GM10266 (cell line): ENCODE measurements at regions not wholly inside any gene's neighbourhood (a gene's known extent, or its start where the extent isn't known, plus 50 kb on each side); places are given as distances from the start of the nearest gene placed in this dataset.

ENCODE experiments used
- DNase-seq: peaks from one replicate; pipeline ENCODE4 v3.0.0; 2012; ENCODE audit errors: extremely low spot score
- TF ChIP-seq, protein P1 (sequence below): IDR thresholded peaks from 2 replicates; pipeline ENCODE4 v1.5.1; 2012; ENCODE audit warnings: mild to moderate bottlenecking, low read depth; ENCODE audit not compliant: control insufficient read depth, insufficient read depth; ENCODE audit errors: missing control alignments

DNA sequence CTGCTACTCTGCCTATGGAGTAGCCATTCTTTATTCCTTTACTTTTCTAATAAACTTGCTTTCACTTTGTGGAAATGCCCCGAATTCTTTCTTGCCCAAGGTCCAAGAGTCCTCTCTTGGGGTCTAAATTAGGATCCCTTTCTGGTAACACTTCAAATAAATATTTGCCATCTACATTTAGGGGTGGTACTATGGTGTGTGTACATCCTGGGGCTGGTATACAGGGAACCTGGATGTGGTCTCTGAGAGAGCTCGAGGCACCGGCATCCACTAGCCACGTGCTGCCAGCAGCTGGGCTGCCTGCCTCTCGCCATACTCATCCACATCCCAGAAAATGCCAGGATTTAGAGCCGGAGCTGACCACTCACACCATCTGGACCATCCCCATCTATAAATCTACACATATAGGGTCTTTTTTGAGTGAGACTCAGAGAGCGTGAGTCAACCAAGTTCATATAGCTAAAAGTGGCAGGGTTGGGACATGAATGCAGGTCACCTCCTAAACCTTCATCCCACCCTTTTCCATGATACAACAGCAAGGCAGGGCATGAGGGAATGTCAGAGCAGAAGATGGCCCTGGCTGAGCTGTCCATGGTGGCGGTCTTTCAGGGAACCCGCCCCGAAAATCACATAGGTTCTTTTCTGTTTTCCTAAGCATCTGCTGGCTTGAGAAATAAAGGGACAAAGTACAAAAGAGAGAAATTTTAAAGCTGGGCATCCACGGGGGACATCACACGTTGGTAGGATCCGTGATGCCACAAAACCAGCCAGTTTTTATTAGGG lies 76.6 kb upstream of the F3 start:
- TF ChIP-seq, protein P1, sequence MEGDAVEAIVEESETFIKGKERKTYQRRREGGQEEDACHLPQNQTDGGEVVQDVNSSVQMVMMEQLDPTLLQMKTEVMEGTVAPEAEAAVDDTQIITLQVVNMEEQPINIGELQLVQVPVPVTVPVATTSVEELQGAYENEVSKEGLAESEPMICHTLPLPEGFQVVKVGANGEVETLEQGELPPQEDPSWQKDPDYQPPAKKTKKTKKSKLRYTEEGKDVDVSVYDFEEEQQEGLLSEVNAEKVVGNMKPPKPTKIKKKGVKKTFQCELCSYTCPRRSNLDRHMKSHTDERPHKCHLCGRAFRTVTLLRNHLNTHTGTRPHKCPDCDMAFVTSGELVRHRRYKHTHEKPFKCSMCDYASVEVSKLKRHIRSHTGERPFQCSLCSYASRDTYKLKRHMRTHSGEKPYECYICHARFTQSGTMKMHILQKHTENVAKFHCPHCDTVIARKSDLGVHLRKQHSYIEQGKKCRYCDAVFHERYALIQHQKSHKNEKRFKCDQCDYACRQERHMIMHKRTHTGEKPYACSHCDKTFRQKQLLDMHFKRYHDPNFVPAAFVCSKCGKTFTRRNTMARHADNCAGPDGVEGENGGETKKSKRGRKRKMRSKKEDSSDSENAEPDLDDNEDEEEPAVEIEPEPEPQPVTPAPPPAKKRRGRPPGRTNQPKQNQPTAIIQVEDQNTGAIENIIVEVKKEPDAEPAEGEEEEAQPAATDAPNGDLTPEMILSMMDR, result no peak
- no peak for DNase-seq

DNA sequence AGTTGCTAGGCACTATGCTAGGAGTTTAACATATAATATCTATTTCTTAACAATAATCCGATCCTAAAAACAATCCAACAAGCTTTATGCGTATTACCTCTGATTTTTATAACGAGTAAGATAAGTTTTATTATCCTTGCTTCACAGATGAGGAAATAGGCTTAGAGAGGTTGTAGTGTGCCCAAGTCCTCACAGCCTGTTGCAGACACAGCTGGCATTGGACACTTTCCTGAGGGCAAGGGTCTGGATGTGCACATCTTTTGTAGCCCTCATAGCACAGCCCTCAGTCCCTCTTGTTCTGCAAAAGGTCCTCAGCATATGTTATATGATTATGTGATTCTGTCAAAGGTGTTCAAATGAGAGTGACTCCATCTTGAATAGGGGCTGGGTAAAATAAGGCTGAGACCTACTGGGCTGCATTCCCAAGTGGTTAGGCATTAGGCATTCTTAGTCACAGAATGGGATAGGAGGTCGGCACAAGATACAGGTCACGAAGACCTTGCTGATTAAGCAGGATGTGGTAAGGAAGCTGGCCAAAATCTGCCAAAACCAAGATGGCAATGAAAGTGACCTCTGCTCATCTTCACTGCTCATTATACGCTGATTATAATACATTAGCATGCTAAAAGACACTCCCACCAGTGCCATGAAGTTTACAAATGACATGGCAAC lies 75.7 kb upstream of the F3 start:
- DNase-seq, result no peak
- TF ChIP-seq, protein P1, result no peak

DNA sequence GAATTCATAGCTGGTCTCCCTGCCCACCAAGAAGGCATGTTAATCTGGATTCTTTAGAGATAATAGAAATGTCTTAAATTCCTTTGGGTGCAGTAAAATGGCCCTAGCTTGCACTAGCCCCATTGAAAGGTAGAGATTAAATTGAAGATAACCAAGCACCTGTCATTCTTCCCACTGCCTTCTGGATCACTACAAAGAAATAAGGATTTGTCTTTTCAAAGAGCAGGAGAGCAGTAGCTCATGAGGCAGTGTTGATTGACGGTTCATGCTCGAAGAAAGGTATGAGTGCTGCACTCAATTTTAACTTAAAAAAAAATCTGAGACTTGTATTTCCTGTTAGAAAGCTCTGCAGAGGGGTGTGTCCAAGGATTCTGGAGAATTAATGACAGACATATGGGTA lies 74.9 kb upstream of the F3 start:
- TF ChIP-seq, protein P1, result no peak
- no peak for DNase-seq

DNA sequence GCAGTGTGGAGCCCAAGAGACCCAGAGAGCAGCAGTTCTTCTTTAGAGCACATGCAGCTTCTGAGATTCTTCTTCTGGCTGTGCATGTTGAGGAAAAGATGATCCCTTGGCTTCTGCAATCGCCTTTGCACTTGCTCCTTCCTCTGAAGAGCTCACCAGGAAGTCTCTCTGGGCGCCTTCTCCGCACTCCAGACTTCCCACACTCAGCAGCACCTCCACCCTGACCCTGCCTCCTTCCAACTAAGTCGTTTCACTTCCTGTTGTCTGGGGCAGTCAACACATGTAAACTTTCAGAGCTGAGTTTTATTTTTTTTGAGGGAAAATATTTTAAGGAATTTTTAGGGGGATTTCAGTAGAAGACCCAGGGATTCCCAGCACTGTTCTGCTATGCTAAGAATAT lies 73.4 kb upstream of the F3 start:
- DNase-seq, result no peak
- TF ChIP-seq, protein P1, result no peak

DNA sequence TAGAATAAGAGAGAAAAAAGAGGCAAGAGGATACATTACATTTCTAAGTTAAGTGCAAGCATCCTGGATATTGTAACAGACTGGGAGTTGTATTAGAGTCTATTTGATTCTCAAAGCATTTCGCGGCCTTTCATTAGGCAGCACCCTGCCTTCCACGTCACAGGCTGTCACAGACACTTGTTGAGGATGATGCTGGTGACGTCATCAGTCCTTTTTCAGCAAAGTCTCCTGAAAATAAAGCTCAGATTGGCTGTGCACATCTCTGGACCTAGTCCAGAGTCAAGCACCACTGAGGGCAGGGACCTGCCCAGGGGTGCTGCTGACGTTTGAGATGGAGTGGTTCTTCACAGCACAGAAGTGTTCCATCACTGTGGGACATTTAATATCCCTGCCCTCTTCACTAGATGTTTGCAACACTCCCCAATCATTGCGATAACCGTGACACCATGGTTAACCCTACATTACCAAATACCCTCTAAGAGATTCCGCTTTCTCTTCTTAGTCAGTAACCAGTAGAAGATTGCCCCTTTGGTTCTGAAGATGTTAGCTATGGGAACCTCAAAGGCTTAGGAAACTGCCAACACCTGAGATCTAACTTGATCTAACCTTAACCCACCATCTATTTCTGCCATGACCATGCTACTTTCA lies 72.7 kb upstream of the F3 start:
- TF ChIP-seq, protein P1, result no peak
- no peak for DNase-seq

DNA sequence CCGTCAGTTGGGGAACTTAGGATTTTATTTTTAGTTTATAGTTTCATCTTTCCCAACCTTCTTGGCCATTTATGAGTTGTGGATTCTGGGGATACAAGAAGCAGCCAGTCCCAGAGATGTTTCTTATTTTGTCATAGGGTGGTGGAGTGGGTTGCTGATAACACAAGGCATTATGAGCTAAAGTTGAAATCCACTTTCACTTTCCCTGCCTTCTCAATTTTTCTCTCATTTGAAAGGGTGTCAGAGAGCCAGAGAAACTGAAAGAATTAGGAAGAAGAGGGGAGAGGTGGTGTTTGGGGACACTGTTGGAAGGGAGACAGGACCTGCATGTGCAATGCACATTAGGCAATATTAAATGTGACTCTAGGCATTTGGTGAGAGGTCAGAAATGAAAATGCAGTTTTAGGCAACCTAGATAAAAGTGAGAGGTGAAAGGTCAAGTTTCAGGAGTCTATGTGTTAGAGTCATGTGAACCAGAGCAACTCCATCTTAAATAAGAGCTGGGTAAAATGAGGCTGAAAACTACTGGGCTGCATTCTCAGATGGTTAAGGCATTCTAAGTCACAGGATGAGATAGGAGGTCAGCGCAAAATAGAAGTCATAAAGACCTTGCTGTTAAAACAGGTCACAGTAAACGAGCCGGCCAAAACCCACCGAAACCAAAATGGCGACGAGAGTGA lies 71.1 kb upstream of the F3 start:
- no peak for DNase-seq
- TF ChIP-seq, protein P1, result no peak
